Tibial nerve (tissue), 4 donors: ENCODE measurements at regions not wholly inside any gene's neighbourhood (a gene's known extent, or its start where the extent isn't known, plus 50 kb on each side); places are given as distances from the start of the nearest gene placed in this dataset.

Experiments
- CTCF ChIP-seq, 5 experiments: fragments of 200-600 bp in 3 of 5; fragments of 450-650 bp in 2 of 5; sonication (generic) in 3 of 5; IDR thresholded peaks; one replicate each; pipeline ENCODE4 v1.5.1; 2016 to 2019; ENCODE audit warnings: antibody characterized with exemption in 5 of 5, mild to moderate bottlenecking in 3 of 5, moderate library complexity in 2 of 5
- EP300 ChIP-seq, 2 donors: sonication (generic); formaldehyde crosslinking; IDR thresholded peaks; one replicate each; pipeline ENCODE4 v1.6.1; 2017; ENCODE audit warnings: antibody characterized with exemption in 2 of 2, mild to moderate bottlenecking in 1 of 2
- POLR2A ChIP-seq, 2 donors: fragments of 450-650 bp; IDR thresholded peaks; one replicate each; pipeline ENCODE4 v1.6.1; 2017; ENCODE audit warnings: antibody characterized with exemption in 2 of 2, mild to moderate bottlenecking in 2 of 2, moderate library complexity in 2 of 2

- no peak for TF ChIP-seq CTCF (IDR thresholded peaks at IDR 0.05)
- no peak for TF ChIP-seq EP300 (IDR thresholded peaks at IDR 0.05)
- no peak for TF ChIP-seq POLR2A (IDR thresholded peaks at IDR 0.05)
Measured at GRCh38 chr20:11271319-11271718, 597.5 kb upstream of the JAG1 start.
